ENCODE measurements at regions not wholly inside any gene's neighbourhood (a gene's known extent, or its start where the extent isn't known, plus 50 kb on each side); places are given as distances from the start of the nearest gene placed in this dataset.

DNA sequence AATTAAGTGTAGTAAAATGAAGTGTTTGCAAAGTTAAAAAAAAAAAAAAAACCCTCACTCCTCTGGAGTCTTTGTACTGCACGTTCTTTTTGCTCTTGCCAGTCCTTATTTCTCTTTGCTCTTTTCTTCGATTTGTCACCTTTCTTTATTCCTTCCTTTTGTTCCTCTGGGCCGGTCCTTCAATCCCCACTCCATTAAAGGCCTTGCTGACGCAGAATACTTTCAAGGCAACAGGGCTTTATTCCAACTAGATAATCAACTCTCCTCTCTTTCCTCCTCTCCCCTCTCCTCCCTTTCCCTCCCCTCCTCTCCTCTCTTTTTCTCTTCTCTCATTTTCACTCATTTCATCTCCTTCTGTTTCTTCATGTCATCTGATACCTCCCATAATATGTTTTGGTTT, 138.2 kb upstream of the NTM start:
- ATAC-seq (no peak), FAIRE-seq (no peak), DNase-seq (ENCODE audit: extremely low read depth in 1 of 4, low spot score in 3 of 4) (no peak)
- intact Hi-C loops (cut with micrococcal nuclease), result no loop called here
- TF ChIP-seq, protein P1, sequence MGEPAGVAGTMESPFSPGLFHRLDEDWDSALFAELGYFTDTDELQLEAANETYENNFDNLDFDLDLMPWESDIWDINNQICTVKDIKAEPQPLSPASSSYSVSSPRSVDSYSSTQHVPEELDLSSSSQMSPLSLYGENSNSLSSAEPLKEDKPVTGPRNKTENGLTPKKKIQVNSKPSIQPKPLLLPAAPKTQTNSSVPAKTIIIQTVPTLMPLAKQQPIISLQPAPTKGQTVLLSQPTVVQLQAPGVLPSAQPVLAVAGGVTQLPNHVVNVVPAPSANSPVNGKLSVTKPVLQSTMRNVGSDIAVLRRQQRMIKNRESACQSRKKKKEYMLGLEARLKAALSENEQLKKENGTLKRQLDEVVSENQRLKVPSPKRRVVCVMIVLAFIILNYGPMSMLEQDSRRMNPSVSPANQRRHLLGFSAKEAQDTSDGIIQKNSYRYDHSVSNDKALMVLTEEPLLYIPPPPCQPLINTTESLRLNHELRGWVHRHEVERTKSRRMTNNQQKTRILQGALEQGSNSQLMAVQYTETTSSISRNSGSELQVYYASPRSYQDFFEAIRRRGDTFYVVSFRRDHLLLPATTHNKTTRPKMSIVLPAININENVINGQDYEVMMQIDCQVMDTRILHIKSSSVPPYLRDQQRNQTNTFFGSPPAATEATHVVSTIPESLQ (CRISPR knock-in tag; IDR thresholded peaks at IDR 0.05), result no peak
- TF ChIP-seq CBFA2T3 (IDR thresholded peaks at IDR 0.05), result no peak
- TF ChIP-seq NCOA4 (IDR thresholded peaks at IDR 0.05; ENCODE audit: partially characterized antibody), result no peak
- no peak for TF ChIP-seq BRF1 (IDR thresholded peaks at IDR 0.05; ENCODE audit: borderline replicate concordance, extremely low read depth, insufficient read length)
- TF ChIP-seq C11orf30 (IDR thresholded peaks at IDR 0.05; ENCODE audit: low read depth), result no peak
- no peaks in the 10 kb centered on the region for H3K9me3 ChIP-seq (replicated peaks; ENCODE audit: control insufficient read depth, insufficient read depth, low read depth, low read length)
- no peak overlapping the region for H2AFZ ChIP-seq (ENCODE audit: low read depth, low read length)
- peaks cover 0 to 5% of the 10 kb centered on the region in 2 experiments; a peak in 1 of 5 replicates for H3K27me3 ChIP-seq (ENCODE audit: control insufficient read depth in 2 of 2, insufficient read depth in 2 of 2, low read length in 2 of 2)
- no peaks in the 10 kb centered on the region for H3K36me3 ChIP-seq (ENCODE audit: control insufficient read depth, insufficient read depth, low read length)
- in situ Hi-C loops (cut with MboI), result no loop called here
- BruUV-seq (replicated peaks), result no TSS peak
- H3K9ac ChIP-seq (ENCODE audit: insufficient read depth in 1 of 2, low read depth in 2 of 2, low read length in 2 of 2), result no peak overlapping the region
- 0% methylated on average over 4 of the region's 4 CpGs for WGBS (ENCODE audit: insufficient coverage, low coverage, missing lambda C conversion rate)
- no peak overlapping the region for H3K27ac ChIP-seq (ENCODE audit: extremely low read depth, low read depth, low read length)
- no peak overlapping the region for H3K4me2 ChIP-seq (ENCODE audit: insufficient read depth, low read length)
- ChIA-PET POLR2A (no interaction called here), CTCF (ENCODE audit: low intra/inter-chr PET ratio) (no interaction called here)
- no peaks in the 10 kb centered on the region for H3K9me1 ChIP-seq (ENCODE audit: control insufficient read depth, insufficient read depth, low read length)
- H3K4me1 ChIP-seq (replicated peaks in 1 of 2; ENCODE audit: control insufficient read depth in 2 of 2, insufficient read depth in 2 of 2, low read length in 2 of 2), result no peaks in the 10 kb centered on the region
- H3K4me3 ChIP-seq, result no peak overlapping the region
- no peaks in the 10 kb centered on the region for H4K20me1 ChIP-seq (replicated peaks; ENCODE audit: control insufficient read depth, insufficient read depth, low read length)
- no peaks in the 10 kb centered on the region for H3K79me2 ChIP-seq (ENCODE audit: control insufficient read depth, insufficient read depth, low read length)

DNA sequence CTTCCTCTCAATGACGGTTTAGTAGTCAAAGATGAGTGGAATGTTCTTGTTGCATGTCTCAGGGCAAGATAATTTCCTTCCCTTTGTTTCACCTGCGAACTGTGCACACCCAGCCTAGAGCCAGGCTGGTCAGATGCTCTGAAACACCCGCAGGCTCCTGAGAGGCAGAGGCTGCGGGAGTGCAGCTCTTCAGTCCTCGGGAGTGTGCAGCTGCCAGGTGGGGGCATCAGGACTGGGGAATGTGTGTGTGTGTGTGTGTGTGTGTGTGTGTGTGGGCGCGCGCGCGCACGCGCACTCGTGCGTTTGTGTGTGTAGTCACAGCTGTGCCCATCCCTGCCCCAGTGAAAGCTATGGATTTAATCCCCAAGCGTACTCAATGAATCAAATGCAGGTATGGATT, 136.2 kb upstream of the NTM start:
- intact Hi-C loops (cut with micrococcal nuclease), result no loop called here
- Histone ChIP-seq H3K4me2 (ENCODE audit: insufficient read depth, low read length) (no peak overlapping the region), H4K20me1 (replicated peaks; ENCODE audit: control insufficient read depth, insufficient read depth, low read length) (no peaks in the 10 kb centered on the region), H3K36me3 (ENCODE audit: control insufficient read depth, insufficient read depth, low read length) (no peaks in the 10 kb centered on the region), H3K27me3 (ENCODE audit: control insufficient read depth in 2 of 2, insufficient read depth in 2 of 2, low read length in 2 of 2) (peaks cover 0 to 5% of the 10 kb centered on the region in 2 experiments; a peak in 1 of 5 replicates), H3K9ac (ENCODE audit: insufficient read depth in 1 of 2, low read depth in 2 of 2, low read length in 2 of 2) (no peak overlapping the region), H3K4me3 (no peak overlapping the region), H3K79me2 (ENCODE audit: control insufficient read depth, insufficient read depth, low read length) (no peaks in the 10 kb centered on the region), H3K27ac (ENCODE audit: extremely low read depth, low read depth, low read length) (no peak overlapping the region), H3K4me1 (replicated peaks in 1 of 2; ENCODE audit: control insufficient read depth in 2 of 2, insufficient read depth in 2 of 2, low read length in 2 of 2) (no peaks in the 10 kb centered on the region), H3K9me3 (replicated peaks; ENCODE audit: control insufficient read depth, insufficient read depth, low read depth, low read length) (no peaks in the 10 kb centered on the region), H2AFZ (ENCODE audit: low read depth, low read length) (no peak overlapping the region), H3K9me1 (ENCODE audit: control insufficient read depth, insufficient read depth, low read length) (no peaks in the 10 kb centered on the region)
- DNase-seq (ENCODE audit: extremely low read depth in 1 of 4, low spot score in 3 of 4) (no peak), ATAC-seq (no peak), FAIRE-seq (no peak)
- CTCF ChIA-PET (ENCODE audit: low intra/inter-chr PET ratio), result no interaction called here
- in situ Hi-C loops (cut with MboI), result no loop called here
- BruUV-seq (replicated peaks), result no TSS peak
- WGBS (ENCODE audit: insufficient coverage, low coverage, missing lambda C conversion rate), result 14% methylated on average over 7 of the region's 15 CpGs
- POLR2A ChIA-PET, result interaction anchor here (0.9 kb wide), 1 partner anchor 12 kb away, joined by 3 read pairs; no protein-coding TSS in a partner anchor
- TF ChIP-seq NRF1 (conservative IDR thresholded peaks at IDR 0.05 in 1 of 2, IDR thresholded peaks at IDR 0.05 in 1 of 2), result 0 out of 4 replicates have a peak, but pooled peaks of 1 of the 2 experiments have one; percentile 19
- TF ChIP-seq, protein P2, sequence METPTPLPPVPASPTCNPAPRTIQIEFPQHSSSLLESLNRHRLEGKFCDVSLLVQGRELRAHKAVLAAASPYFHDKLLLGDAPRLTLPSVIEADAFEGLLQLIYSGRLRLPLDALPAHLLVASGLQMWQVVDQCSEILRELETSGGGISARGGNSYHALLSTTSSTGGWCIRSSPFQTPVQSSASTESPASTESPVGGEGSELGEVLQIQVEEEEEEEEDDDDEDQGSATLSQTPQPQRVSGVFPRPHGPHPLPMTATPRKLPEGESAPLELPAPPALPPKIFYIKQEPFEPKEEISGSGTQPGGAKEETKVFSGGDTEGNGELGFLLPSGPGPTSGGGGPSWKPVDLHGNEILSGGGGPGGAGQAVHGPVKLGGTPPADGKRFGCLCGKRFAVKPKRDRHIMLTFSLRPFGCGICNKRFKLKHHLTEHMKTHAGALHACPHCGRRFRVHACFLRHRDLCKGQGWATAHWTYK (CRISPR knock-in tag; IDR thresholded peaks at IDR 0.05), result no peak
- TF ChIP-seq, protein P3, sequence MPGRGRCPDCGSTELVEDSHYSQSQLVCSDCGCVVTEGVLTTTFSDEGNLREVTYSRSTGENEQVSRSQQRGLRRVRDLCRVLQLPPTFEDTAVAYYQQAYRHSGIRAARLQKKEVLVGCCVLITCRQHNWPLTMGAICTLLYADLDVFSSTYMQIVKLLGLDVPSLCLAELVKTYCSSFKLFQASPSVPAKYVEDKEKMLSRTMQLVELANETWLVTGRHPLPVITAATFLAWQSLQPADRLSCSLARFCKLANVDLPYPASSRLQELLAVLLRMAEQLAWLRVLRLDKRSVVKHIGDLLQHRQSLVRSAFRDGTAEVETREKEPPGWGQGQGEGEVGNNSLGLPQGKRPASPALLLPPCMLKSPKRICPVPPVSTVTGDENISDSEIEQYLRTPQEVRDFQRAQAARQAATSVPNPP (IDR thresholded peaks at IDR 0.05; ENCODE audit: borderline replicate concordance, insufficient read depth, insufficient read length), result no peak
- TF ChIP-seq, protein P4, sequence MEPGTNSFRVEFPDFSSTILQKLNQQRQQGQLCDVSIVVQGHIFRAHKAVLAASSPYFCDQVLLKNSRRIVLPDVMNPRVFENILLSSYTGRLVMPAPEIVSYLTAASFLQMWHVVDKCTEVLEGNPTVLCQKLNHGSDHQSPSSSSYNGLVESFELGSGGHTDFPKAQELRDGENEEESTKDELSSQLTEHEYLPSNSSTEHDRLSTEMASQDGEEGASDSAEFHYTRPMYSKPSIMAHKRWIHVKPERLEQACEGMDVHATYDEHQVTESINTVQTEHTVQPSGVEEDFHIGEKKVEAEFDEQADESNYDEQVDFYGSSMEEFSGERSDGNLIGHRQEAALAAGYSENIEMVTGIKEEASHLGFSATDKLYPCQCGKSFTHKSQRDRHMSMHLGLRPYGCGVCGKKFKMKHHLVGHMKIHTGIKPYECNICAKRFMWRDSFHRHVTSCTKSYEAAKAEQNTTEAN (CRISPR knock-in tag; IDR thresholded peaks at IDR 0.05), result no peak

Measured in K562 (cell line).